NB4 (cell line): ENCODE measurements at regions not wholly inside any gene's neighbourhood (a gene's known extent, or its start where the extent isn't known, plus 50 kb on each side); places are given as distances from the start of the nearest gene placed in this dataset.

Source experiments
- DNase-seq: peaks from one replicate; pipeline ENCODE4 v3.0.0; 2010; ENCODE audit warnings: low read depth
- H3K4me3 ChIP-seq: one replicate; pipeline ENCODE4 v1.5.1; 2011; ENCODE audit warnings: mild to moderate bottlenecking, low read depth, low read length, moderate library complexity
- MYC ChIP-seq: IDR thresholded peaks from 2 replicates; pipeline ENCODE4 v1.6.1; 2011; ENCODE audit warnings: low read depth, low read length
- POLR2A ChIP-seq: IDR thresholded peaks from 2 replicates; pipeline ENCODE4 v1.6.1; 2011; ENCODE audit warnings: mild to moderate bottlenecking; ENCODE audit not compliant: insufficient read length; ENCODE audit errors: extremely low read depth
- TF ChIP-seq, protein P1 (sequence below): IDR thresholded peaks from 2 replicates; pipeline ENCODE4 v1.6.1; 2011; ENCODE audit warnings: low read depth, low read length
- TF ChIP-seq, protein P2 (sequence below): IDR thresholded peaks from one replicate; pipeline ENCODE4 v1.5.1; 2012; ENCODE audit warnings: low read depth, low read length

DNA sequence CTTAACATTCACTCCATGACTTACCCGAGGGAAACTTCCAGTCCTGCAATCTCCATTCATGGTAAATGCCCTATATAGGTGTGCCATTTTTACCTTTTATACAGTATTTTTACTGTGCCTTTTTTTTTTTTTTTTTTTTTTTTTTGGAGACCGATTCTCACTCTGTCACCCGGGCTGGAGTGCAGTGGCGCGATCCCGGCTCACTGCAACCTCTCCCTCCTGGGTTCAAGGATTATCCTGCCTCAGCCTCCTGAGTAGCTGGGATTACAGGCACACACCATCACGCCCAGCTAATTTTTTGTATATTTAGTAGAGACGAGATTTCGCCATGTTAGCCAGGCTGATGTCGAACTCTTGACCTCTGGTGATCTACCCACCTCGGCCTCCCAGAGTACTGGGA is 124.4 kb upstream of the PLPPR4 start:
- TF ChIP-seq, protein P1, sequence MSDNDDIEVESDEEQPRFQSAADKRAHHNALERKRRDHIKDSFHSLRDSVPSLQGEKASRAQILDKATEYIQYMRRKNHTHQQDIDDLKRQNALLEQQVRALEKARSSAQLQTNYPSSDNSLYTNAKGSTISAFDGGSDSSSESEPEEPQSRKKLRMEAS = no peak
- TF ChIP-seq POLR2A = no peak
- TF ChIP-seq, protein P2, sequence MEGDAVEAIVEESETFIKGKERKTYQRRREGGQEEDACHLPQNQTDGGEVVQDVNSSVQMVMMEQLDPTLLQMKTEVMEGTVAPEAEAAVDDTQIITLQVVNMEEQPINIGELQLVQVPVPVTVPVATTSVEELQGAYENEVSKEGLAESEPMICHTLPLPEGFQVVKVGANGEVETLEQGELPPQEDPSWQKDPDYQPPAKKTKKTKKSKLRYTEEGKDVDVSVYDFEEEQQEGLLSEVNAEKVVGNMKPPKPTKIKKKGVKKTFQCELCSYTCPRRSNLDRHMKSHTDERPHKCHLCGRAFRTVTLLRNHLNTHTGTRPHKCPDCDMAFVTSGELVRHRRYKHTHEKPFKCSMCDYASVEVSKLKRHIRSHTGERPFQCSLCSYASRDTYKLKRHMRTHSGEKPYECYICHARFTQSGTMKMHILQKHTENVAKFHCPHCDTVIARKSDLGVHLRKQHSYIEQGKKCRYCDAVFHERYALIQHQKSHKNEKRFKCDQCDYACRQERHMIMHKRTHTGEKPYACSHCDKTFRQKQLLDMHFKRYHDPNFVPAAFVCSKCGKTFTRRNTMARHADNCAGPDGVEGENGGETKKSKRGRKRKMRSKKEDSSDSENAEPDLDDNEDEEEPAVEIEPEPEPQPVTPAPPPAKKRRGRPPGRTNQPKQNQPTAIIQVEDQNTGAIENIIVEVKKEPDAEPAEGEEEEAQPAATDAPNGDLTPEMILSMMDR = no peak
- DNase-seq = no peak
- H3K4me3 ChIP-seq = no peak overlapping the region

DNA sequence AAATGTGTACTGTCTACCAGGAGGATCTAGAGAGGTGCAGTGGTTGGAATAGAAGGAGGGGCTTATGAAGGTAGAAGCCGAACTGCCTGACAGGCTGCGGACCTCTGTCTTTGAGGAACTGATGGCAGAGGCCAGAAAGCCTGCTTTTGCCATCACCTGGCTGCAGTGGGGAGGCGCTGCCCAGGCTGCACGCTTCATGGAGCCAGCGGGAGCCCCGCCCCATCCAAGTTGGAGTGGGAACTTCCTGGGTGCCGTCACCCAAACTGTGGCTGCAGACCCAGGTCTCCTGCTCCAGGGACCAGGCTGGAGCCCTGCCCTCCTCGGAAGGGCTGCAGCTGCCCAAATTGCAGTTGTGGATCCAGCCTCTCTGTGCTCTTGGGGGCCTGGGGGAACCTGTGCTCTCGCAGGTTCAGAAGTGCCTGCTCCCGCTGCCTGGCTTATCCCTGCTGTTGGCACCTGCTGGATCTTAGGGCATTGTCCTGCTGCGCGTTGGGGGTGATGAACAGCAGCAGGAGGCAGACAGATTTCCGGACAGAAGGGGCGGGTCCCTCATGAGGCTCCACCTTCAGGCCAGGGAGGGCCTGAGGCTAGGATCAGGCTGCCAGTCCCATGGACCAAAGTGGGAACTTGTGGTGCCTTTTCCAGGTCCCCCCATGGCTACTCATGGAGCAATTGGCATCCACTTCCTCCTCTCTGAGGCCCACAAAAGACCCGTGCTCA is 118.0 kb upstream of the PLPPR4 start:
- no peak for DNase-seq

DNA sequence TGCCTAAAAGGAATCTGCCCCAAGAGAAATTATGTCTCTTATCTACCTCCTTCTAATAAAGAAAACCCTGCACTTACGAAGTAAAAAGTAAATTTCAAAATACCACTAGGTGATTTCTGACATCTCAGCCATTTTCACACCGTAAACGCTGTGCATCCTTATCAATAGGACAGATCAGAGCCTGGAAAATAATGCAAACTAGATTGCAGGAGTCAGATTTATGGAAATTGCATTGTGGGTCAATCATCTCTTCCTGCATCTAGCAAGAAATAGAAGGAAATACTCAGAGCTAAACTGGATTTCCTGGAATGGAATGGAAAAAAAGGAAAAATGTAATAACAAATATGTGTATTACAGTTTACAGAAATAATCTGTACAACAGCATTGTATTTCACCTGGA is 114.3 kb upstream of the PLPPR4 start:
- H3K4me3 ChIP-seq = no peak overlapping the region
- no peak for DNase-seq
- TF ChIP-seq, protein P2 = no peak
- TF ChIP-seq MYC (no peak), POLR2A (no peak)

More for the DNA sequence above, 118.0 kb upstream of the PLPPR4 start:
- TF ChIP-seq, protein P1 = no peak
- TF ChIP-seq POLR2A = no peak
- H3K4me3 ChIP-seq = no peak overlapping the region

DNA sequence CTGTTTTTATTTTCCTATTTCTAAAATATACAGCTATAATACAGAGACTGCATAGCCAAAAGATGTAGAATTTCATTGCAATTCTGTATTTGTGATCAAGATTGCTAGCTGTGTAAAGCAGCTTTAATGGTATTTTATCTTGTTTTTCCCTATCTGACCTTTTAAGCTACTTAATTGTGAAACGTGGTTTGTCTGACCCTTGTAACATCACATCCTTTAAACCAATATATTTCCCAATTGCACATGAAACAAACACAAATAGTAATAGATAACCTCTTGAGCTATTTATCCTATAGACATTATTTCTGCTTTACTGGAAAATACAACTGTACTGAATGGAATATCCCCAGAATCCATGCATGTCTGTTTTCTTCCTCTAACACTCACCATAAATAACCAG is 112.2 kb upstream of the PLPPR4 start:
- TF ChIP-seq POLR2A (no peak), MYC (no peak)
- TF ChIP-seq, protein P2 = no peak
- TF ChIP-seq, protein P1 = no peak
- H3K4me3 ChIP-seq = no peak overlapping the region
- no peak for DNase-seq

DNA sequence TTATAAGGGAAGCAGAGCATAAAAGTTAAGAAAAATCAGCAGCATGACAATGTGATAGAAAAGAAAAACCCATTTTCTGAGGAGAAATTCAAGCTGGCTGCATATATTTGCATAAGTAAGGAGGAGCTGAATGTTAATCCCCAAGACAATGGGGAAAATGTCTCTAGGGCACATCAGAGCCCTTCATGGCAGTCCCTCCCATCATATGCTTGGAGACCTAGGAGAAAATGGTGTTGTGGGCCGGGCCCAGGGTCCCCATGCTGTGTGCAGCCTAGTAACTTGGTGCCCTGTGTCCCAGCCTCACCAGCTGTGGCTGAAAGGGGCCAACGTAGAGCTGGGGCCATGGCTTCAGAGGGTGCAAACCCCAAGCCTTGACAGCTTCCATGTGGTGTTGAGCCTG is 100.6 kb upstream of the PLPPR4 start:
- TF ChIP-seq, protein P2 = no peak
- TF ChIP-seq POLR2A (no peak), MYC (no peak)
- TF ChIP-seq, protein P1 = no peak
- DNase-seq = no peak
- no peak overlapping the region for H3K4me3 ChIP-seq

DNA sequence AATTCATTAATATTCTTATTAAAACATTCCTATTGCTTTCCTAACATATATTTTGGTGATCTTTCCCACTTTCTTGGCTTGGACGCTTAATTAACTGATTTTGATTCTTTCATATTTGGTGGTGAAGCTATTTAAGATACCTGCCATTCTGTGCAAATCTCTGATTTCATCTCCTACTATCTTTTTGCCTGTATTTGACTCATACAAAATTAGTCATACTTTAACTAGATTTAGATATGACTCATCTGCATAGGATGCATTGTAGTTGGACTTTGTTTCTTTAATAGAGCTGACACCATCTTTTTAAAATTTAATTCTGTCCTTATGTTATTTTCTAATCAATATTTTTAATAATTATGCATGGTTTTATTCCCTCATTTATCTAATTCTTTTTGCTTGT is 93.8 kb upstream of the PLPPR4 start:
- TF ChIP-seq, protein P1 = no peak
- TF ChIP-seq, protein P2 = no peak
- TF ChIP-seq MYC = no peak
- no peak for TF ChIP-seq POLR2A
- H3K4me3 ChIP-seq = no peak overlapping the region
- DNase-seq = no peak
